Epidermal melanocyte (primary cell): ENCODE measurements at regions not wholly inside any gene's neighbourhood (a gene's known extent, or its start where the extent isn't known, plus 50 kb on each side); places are given as distances from the start of the nearest gene placed in this dataset.
"Not testable (repeated sequence)": the region's sequence is repeated elsewhere in the genome, so short reads cannot be mapped to it uniquely, and the experiment has no call there.

ENCODE experiments used
- DNase-seq: peaks from one replicate; pipeline ENCODE4 v3.0.0; 2011; ENCODE audit warnings: low spot score; ENCODE audit not compliant: insufficient read length

DNA sequence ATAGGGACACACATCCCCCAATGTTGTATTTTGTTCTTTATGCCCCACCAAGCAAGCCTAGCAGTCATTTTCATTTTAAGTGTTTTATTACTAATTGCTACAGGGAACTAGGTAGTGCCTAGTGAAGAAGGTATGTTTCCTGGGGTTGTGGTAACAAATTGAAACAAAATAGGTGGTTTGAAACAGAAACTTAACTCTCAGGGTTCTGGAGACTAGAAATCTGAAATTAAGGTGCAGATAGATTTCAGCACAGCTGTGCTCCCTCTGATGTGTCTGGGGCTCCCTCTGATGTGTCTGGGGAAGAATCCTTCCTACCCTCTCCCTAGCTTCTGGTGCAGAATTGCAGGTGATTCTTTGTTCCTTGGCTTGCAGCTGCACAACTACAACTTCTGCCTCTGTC is 390.1 kb downstream of the ZFHX3 start:
- no peak for DNase-seq

DNA sequence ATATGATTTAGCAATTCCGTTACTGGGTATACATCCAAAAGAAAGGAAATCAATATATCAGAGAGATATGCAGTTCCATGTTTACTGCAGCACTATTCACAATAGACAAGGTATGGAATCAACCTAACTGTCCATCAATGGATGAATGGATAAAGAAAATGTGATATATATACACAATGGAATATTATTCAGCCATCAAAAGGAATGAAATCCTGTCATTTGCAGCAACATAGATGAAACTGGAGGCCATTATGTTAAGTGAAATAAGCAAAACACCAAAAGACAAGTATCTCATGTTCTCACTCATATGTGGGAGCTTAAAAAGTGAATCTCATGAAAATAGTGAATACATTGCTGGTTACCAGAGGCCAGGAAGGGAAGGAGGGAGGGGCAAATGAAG is 390.8 kb downstream of the ZFHX3 start:
- no peak for DNase-seq

DNA sequence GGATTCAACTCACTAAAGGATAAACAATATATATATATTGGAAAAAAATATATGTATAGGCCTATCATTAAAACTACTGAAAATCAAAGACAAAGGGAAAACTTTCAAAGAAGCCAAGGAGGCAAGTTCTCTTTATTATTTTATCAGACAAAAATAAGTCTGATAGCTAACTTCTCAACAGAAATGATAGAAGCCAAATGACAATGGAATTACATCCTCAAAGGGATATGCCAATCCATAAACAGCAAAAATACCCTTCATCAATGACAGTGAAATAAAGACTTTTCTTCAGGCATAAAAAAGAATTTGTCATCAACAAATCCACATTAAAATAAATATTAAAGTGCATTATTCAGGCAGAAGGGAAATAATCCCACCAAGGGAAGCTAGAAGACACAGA is 393.4 kb downstream of the ZFHX3 start:
- DNase-seq, result no peak

DNA sequence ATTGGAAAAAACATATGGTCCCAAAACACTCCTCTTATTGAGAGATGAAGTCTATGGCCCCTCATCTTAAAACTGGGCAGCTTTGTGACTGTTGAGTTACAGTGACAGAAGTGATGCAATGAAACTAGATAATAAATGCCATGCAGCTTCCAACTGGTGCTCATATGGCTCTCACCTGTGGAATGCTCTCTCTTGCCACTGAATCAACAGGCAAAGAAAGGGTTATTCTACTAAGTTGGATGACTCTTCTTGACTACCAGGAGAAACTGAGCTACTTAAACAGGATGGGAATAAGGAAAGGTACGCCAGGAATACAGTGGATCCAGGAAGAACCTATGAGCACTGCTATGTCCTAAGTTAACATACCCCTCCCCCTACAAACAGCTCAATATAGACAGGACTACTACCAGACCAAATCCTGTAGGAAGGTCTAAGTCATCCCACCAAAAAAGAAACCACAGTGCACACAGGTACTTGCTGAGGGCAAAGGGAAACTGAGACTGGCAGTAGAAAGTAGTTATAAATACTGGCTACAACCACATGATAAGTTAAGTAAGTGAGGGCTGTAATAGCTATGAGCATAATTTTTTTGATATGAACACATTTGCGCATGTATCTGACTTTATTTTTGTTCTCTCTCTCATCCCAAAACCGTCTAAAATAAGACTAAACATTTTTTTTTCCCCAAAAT is 398.5 kb downstream of the ZFHX3 start:
- no peak for DNase-seq

DNA sequence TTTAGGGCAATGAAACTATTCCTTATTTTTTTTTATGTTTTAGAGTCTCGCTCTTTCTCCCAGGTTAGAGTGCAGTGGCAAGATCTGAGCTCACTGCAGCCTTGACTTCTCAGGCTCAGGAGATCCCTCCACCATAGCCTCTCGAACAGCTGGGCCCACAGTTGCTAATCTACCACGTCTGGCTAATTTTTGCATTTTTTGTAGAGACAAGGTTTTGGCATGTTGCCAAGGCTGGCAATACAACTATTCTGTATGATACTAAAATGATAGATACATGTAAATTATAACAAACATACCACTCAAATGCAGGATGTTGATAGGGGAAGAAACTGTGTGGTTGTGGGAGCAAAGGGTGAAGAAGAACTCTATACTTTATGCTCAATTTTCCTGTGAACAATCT is 401.3 kb downstream of the ZFHX3 start:
- DNase-seq, result no peak

DNA sequence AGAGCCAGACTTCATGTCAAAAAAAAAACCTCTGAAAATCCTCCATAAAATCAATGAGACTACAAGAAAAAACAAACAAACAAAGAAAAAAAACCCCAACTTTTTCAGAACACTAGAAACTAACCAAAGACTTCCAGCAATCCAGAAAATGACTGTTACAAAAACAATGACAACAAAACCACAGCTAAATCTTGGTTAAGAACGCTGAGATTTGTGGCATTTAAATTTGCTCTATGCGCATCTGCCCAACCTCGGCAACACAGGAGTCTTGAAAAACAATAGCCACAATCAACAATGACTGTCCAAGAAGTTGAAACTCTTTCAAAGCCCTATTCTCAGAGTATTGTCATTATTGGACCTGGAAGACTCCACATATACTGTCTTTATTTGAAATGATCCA is 402.4 kb downstream of the ZFHX3 start:
- DNase-seq, result no peak

DNA sequence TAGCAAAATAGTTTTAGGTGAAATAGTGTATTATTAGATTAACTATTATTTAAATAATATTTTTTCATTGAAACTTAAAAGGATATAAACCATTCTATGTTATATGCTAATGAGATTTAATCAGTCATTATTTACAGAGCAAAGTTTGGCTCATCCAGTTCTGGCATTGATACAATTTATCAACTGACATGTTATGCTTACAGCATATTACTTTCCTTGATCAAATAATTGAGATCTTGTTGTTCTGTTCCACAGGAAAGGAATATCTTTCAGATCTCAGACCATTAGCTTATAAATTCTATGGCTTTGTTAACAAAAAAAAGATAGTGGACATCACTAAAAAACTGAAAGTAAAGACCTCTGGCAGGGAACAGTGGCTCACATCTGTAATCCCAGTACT is 403.0 kb downstream of the ZFHX3 start:
- DNase-seq, result no peak

DNA sequence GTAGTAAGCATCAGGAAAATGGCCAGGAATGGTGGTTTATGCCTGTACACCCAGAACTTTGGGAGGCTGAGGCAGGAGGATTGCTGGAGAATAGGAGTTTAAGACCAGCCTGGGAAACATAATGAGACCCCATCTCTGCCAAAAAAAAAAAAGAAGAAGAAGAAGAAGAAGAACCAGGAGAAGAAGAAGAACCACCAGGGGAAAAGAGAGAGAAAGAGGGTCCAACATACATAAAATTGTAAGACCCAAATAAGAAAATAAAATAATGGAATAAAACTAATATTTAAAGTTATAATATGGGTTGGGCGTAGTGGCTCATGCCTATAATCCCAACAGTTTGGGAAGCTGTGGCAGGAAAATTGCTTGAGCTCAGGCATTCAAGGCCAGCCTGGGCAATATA is 408.4 kb downstream of the ZFHX3 start:
- DNase-seq, result no peak

DNA sequence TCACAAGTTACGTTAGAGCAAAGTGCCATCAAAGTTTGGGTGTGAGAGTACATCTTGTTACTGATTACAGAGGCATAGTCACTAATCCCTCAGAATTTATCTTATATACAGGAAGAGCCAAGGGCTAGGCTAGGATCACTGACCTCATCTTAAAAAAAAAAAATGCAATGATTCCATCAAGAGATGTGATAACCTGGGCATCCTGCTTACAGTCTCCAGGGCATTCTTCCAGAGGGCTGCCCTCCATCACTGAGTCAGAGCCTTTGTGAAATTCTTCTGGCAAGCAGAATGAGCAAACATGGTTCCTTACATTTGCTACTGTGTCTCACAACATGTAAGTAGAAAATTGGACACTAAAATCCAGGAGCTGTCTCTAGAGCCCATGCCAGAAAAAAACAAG is 410.6 kb downstream of the ZFHX3 start:
- no peak for DNase-seq

DNA sequence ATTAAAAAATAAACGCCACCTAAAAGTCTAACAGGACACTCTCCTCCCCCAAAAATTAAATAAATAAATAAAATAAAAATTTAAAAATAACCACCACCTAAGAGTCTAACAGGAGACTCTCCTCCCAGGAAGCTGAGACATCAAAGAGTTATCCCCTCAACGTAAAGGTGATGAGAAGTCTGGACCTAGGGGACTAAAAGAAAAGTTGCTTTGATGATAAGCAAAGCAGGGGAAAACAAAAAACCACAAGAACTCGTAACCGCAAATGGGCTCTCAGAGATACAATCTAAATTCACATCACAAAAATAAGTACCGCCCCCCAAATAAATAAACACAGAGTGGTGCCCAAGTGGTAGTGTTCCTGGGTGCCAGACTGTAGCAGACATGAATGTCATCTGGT is 412.2 kb downstream of the ZFHX3 start:
- no peak for DNase-seq

DNA sequence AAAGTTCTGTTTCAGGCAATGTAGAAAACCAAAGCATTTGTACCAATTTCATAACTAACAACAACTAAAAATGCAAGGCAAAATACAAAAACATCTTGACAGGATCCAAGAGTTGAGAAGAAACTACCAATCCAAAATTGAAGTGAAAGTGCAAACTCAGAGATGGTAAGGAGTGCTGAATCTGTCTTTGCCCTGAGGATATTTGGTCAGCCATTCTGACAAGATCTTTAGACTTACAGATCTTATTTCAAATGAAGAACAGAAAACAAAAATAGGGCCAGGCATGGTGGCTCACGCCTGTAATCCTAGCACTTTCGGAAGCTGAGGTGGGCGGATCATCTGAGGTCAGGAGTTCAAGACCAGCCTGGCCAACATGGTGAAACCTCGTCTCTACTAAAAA is 412.8 kb downstream of the ZFHX3 start:
- DNase-seq, result no peak

DNA sequence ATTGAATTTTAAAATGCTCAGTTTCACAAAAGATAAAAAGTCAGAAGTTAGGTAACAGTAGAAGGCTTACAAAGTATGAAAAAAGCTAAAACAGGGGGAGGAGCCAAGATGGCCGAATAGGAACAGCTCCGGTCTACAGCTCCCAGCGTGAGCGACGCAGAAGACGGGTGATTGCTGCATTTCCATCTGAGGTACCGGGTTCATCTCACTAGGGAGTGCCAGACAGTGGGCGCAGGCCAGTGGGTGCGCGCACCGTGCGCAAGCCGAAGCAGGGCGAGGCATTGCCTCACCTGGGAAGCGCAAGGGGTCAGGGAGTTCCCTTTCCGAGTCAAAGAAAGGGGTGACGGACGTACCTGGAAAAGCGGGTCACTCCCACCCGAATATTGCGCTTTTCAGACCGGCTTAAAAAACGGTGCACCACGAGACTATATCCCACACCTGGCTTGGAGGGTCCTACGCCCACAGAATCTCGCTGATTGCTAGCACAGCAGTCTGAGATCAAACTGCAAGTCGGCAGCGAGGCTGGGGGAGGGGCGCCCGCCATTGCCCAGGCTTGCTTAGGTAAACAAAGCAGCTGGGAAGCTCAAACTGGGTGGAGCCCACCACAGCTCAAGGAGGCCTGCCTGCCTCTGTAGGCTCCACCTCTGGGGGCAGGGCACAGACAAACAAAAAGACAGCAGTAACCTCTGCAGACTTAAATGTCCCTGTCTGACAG is 420.6 kb downstream of the ZFHX3 start:
- not testable (repeated sequence) for DNase-seq

DNA sequence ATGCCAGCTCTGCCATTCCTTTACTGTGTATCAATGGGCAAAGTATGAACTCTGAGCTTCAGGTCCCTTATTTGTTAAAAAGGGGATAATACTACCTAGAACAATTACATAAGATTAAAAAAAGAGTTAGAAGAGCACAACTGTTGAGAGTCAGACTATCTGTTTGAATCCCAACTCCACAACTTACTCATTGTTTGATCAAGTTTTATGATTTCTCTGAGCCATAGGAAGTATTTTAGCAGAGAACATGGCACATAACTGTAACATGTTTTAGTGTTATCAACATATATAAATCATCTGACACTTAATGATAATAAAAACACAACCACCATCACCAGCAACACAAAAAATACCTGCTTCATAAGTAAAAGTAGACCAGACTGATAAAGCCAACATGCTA is 421.3 kb downstream of the ZFHX3 start:
- no peak for DNase-seq

DNA sequence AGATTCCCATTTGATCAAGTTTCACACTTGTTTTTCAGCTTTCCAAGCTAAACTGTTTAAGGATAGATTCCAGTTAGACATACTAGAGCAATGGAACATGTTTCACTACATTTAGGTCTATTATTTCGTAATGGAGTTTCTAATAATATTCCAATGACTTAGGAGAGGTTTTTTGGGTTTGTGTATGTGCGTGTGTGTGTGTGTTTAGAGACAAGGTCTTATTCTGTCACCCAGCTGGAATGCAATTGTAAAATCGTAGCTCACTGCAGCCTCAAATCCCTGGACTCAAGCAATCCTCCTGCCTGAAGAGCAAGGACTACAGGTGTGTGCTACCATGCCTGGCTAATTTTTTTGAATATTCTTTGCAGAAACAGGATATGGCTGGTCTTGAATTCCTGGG is 426.3 kb downstream of the ZFHX3 start:
- no peak for DNase-seq

DNA sequence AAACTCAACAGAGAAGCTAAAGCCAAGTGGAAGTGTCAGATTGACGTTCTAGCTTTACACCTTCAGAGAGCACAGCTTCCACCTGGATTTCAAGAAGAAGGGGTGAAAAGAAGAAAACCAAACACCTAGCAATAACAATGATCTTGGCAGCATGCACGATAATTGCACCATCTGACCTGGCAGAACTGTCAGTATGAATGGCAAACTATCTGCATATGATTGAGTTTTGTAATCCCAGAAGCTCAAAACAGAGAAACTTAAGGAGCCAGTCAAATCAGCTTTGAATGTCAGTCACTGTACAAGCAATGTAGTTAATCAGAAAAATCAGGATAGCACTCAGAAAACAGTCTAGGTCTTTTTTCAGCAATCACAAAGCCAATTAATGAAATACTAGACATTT is 427.1 kb downstream of the ZFHX3 start:
- DNase-seq, result no peak

DNA sequence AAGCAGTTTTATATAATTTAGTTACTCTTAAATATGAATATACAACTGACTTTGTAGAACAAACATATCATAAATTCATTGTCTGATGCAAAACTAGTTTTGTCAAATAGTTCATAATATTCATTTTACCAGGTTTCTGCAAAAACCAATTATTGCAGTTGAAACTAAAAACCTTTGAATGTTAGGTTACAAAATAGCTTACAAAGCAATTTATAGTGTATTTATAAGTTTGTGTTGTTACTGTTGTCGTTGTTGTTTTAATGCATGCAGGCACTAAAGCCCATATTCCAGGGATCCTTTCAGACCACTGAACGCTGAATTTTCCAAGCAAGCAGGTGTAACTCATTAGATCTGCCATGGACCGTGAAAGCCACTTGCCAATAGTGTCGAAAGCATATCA is 427.6 kb downstream of the ZFHX3 start:
- no peak for DNase-seq

DNA sequence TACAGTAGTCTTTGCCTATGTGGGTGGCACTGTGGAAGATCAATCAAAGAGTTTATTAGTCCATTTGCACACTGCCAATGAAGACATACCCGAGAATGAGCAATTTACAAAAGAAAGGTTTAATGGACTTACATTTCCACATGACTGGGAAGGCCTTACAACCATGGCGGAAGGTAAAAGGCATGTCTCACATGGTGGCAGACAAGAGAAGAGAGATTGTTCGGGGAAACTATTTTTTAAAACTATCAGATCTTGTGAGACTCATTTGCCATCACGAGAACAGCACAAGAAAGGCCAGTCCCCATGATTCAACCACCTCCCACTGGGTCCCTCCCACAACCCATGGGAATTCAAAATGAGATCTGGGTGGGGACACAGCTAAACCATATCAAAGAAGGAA is 432.1 kb downstream of the ZFHX3 start:
- no peak for DNase-seq

DNA sequence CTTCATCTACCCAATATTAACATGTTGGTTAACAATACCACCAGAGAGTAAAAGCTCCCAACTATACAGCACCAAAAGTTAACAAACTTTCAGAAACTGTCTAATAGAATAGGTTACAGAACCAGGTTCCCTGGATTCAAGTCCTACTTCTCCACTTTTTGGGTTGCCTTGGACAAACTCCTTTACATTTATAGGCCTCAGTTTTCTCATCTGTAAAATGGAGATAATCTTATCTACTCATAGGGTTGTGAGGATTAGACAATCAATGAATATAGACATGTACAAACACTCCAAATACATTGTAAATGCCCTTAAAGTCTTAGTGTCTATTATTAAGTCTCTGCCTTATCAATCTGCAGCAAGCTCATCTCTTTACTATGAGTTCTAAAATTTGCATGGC is 435.2 kb downstream of the ZFHX3 start:
- DNase-seq, result no peak

DNA sequence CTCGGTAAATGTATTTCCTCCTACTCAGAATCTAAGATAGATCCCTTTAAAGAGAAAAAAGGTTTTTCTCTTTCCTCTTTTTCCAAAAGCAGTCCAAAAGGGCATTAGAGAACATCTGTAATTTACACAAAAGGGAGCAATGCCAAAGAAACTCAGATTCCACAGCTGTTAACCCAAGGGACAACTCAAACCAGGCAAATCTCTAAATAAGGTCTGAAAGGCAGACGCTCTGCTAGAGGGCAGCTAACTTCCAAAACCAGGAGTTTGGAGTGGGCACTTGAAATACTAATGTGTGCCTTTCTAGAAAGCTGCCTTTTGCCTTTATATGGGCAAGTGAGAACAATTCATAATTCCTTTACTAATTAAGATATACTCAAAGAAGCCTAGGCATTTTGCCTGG is 435.7 kb downstream of the ZFHX3 start:
- DNase-seq, result no peak

DNA sequence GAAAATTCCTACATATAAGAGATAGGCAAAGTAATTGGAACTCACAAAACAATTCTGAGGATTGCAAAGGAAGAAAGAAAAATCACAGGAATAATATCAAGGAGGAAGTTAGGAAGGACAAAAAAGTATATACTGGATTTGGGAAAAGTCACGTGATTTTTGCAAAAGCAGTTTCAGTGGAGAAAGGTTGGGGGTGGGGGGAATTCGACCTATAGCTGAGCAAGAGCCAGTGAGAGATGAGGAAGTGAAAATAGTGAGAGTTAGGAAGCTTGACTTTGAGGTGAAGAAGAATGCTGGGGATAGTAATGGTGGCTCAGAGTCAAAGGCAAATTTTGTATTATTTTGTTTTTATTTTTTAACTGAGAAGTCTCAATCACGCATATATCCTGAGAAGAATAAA is 438.0 kb upstream of the PMFBP1 start:
- DNase-seq, result no peak

DNA sequence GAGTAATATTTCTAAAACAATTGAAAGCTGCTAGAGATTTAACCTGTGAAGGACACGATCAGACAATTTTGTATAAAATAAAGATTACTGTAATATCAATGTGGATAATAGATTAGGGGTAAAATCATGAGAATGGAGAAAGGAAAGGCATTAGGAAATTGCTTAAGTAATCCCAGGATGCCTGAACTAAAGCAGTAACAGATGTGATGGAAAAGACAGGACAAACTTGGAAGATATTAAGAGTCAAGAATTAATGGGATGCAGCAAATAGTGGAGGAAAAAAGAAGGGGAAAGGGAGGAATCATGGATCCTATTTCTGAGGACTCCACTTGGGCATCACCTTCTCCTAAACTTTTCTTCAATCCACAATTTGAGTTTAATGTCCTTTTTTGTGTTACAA is 437.1 kb upstream of the PMFBP1 start:
- DNase-seq, result no peak

DNA sequence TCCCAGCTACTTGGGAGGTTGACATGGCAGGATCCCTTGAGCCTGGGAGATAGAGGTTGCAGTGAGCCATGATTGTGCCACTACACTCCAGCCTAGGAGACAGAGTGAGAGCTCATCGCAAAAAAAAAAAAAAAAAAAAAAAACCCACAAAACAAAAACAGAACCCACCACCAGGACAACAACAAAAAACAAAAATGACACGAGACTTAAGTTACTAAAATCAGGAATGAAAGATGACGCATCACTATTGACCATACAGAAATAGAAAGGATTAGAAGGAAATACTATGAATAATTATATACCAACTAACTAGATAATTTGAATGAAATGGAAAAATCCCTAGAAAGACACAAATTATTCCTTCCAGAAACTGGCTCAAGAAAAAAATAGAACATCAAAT is 432.4 kb upstream of the PMFBP1 start:
- DNase-seq, result no peak

DNA sequence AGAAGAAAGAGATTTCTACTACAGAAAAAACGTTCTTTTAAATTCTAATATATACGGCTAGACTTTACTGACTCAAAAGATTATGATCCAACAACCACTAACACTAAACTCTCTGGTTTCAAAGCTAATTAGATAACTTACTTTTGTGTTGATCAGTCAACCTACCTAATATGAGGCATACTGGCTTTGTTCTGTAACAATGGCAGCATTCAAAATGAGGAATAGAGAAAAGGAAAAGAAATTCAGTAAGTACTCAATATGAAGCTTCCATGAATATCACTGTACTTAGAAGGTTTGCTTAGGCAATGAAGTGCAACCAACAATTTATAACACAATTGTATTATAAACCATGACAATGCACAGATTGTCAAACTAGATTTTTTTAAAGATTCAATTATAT is 430.5 kb upstream of the PMFBP1 start:
- no peak for DNase-seq
